Suprapubic skin (tissue), 4 donors: ENCODE measurements at regions not wholly inside any gene's neighbourhood (a gene's known extent, or its start where the extent isn't known, plus 50 kb on each side); places are given as distances from the start of the nearest gene placed in this dataset.

Source experiments
- EP300 ChIP-seq: sonication (generic); formaldehyde crosslinking; IDR thresholded peaks from one replicate; pipeline ENCODE4 v1.6.1; 2017; ENCODE audit warnings: antibody characterized with exemption
- POLR2A ChIP-seq, 2 donors: fragments of 450-650 bp; IDR thresholded peaks; one replicate each; pipeline ENCODE4 v1.6.1; 2017; ENCODE audit warnings: antibody characterized with exemption in 2 of 2, mild to moderate bottlenecking in 2 of 2, moderate library complexity in 2 of 2
- POLR2AphosphoS5 ChIP-seq, 3 donors: sonication (generic); formaldehyde crosslinking; IDR thresholded peaks; one replicate each; pipeline ENCODE4 v1.6.1; 2017; ENCODE audit warnings: antibody characterized with exemption in 3 of 3
- TF ChIP-seq, protein P1 (sequence below), 2 donors: fragments of 200-600 bp in 1 of 2; fragments of 450-650 bp in 1 of 2; sonication (generic) in 1 of 2; IDR thresholded peaks; one replicate each; pipeline ENCODE4 v1.5.1; 2016 to 2019; ENCODE audit warnings: antibody characterized with exemption in 2 of 2, mild to moderate bottlenecking in 1 of 2, moderate library complexity in 1 of 2

DNA sequence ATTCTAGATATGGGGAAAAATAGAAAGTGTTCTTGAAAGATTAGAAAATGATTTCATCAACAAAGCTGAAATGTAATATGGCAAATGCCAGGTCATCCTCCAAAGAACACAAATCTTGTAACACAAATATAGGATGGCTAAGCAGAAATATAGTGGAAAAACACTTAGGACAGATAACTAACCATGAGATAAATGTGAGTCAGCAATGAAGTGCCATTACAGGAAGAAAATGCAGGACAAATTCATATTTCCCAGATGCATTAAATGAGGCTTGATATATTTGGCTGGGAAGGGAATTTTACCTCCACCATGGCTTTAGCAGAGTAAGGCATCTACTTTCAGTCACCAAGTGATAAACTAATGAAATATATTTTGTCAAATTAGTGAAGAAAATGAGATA is 92.8 kb upstream of the SEMA6D start:
- TF ChIP-seq POLR2A (IDR thresholded peaks at IDR 0.05) (no peak), POLR2AphosphoS5 (IDR thresholded peaks at IDR 0.05) (no peak), EP300 (no peak)
- TF ChIP-seq, protein P1, sequence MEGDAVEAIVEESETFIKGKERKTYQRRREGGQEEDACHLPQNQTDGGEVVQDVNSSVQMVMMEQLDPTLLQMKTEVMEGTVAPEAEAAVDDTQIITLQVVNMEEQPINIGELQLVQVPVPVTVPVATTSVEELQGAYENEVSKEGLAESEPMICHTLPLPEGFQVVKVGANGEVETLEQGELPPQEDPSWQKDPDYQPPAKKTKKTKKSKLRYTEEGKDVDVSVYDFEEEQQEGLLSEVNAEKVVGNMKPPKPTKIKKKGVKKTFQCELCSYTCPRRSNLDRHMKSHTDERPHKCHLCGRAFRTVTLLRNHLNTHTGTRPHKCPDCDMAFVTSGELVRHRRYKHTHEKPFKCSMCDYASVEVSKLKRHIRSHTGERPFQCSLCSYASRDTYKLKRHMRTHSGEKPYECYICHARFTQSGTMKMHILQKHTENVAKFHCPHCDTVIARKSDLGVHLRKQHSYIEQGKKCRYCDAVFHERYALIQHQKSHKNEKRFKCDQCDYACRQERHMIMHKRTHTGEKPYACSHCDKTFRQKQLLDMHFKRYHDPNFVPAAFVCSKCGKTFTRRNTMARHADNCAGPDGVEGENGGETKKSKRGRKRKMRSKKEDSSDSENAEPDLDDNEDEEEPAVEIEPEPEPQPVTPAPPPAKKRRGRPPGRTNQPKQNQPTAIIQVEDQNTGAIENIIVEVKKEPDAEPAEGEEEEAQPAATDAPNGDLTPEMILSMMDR (IDR thresholded peaks at IDR 0.05) = no peak
